ENCODE measurements at regions not wholly inside any gene's neighbourhood (a gene's known extent, or its start where the extent isn't known, plus 50 kb on each side); places are given as distances from the start of the nearest gene placed in this dataset.

DNA sequence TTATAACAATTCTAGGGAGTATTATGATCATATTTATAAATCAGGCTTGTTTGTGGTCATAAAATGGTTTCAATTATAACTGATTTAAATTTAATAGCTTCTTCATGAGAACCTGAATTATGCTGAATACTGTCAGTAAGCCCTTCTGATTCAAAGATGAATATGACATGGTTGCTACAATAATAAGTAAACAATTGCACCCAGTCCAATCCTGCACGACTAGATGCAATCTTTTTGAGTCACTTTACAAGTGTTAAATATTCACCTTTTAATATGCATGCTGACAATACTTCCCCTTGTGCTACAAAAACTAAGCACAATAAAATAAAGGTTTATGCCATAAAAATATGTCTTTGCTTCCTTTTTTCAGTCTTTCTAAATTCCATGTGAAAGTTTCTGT lies 325.2 kb downstream of the KCNJ3 start:
- TF ChIP-seq CTCF (IDR thresholded peaks at IDR 0.05) (no peak), EZH2 (IDR thresholded peaks at IDR 0.05; ENCODE audit: borderline replicate concordance, insufficient read depth, low read depth, low read length, poor library complexity, severe bottlenecking) (no peak)

Measured in B cell (primary cell).